Fibroblast of lung (primary cell): ENCODE measurements at regions not wholly inside any gene's neighbourhood (a gene's known extent, or its start where the extent isn't known, plus 50 kb on each side); places are given as distances from the start of the nearest gene placed in this dataset.

Source experiments
- DNase-seq, 2 donors: peaks; one replicate each; pipeline versions ENCODE4 v3.0.0 to v3.0.0-alpha.2; 2010; ENCODE audit warnings: low read depth in 2 of 2
- H2AFZ ChIP-seq: 2 replicates; pipeline ENCODE4 v1.5.1; 2012; ENCODE audit warnings: low read length, control low read depth, inconsistent platforms
- H3K27ac ChIP-seq: 2 replicates; pipeline ENCODE4 v1.5.1; 2011; ENCODE audit warnings: low read length, control low read depth; ENCODE audit not compliant: insufficient read depth
- H3K27me3 ChIP-seq: 2 replicates; pipeline ENCODE4 v1.5.1; 2011; ENCODE audit warnings: mild to moderate bottlenecking, low read length; ENCODE audit not compliant: control insufficient read depth, insufficient read depth
- H3K36me3 ChIP-seq: 2 replicates; pipeline ENCODE4 v1.5.1; 2011; ENCODE audit warnings: low read length; ENCODE audit not compliant: control insufficient read depth, insufficient read depth
- H3K4me1 ChIP-seq: 2 replicates; pipeline ENCODE4 v1.5.1; 2011; ENCODE audit warnings: low read length; ENCODE audit not compliant: control insufficient read depth, insufficient read depth; ENCODE audit errors: extremely low read depth
- H3K4me2 ChIP-seq: 2 replicates; pipeline ENCODE4 v1.5.1; 2011; ENCODE audit warnings: low read length, control low read depth; ENCODE audit not compliant: insufficient read depth; ENCODE audit errors: extremely low read depth
- H3K4me3 ChIP-seq, 4 experiments: fragments of 200-600 bp in 1 of 4; sonication (generic) in 1 of 4; replicated peaks in 1 of 4; 2 replicates each; pipeline ENCODE4 v1.5.1; 2011 to 2016; ENCODE audit warnings: low read length in 4 of 4, low read depth in 3 of 4, mild to moderate bottlenecking in 3 of 4, control low read depth in 2 of 4, inconsistent platforms in 1 of 4, mixed read lengths in 1 of 4; ENCODE audit not compliant: insufficient read depth in 1 of 4; ENCODE audit errors: control extremely low read depth in 1 of 4
- H3K79me2 ChIP-seq: 2 replicates; pipeline ENCODE4 v1.5.1; 2012; ENCODE audit warnings: mild to moderate bottlenecking, low read length, inconsistent platforms; ENCODE audit not compliant: control insufficient read depth, insufficient read depth
- H3K9ac ChIP-seq: 2 replicates; pipeline ENCODE4 v1.5.1; 2011; ENCODE audit warnings: mild to moderate bottlenecking, low read length, control low read depth; ENCODE audit not compliant: insufficient read depth
- H3K9me3 ChIP-seq: 2 replicates; pipeline ENCODE4 v1.5.1; 2012; ENCODE audit warnings: low read depth, low read length; ENCODE audit not compliant: control insufficient read depth, insufficient read depth
- H4K20me1 ChIP-seq: 2 replicates; pipeline ENCODE4 v1.5.1; 2011; ENCODE audit warnings: low read length; ENCODE audit not compliant: control insufficient read depth, insufficient read depth; ENCODE audit errors: extremely low read depth
- CTCF ChIP-seq, 2 donors: IDR thresholded peaks in 1 of 2; conservative IDR thresholded peaks in 1 of 2; 1 replicate in 1 of 2; 2 replicates in 1 of 2; pipeline ENCODE4 v1.5.1; 2011 to 2012; ENCODE audit warnings: low read length in 2 of 2, control low read depth in 1 of 2, inconsistent platforms in 1 of 2, low read depth in 1 of 2, mild to moderate bottlenecking in 1 of 2
- EZH2 ChIP-seq: IDR thresholded peaks from 2 replicates; pipeline ENCODE4 v1.5.1; 2012; ENCODE audit warnings: low read length, control low read depth, mild to moderate bottlenecking; ENCODE audit errors: missing control alignments

- Histone ChIP-seq H3K4me2 (no peak overlapping the region), H3K9ac (no peak overlapping the region), H3K4me3 (no peak overlapping the region), H3K79me2 (no peaks in the 10 kb centered on the region), H3K9me3 (no peaks in the 10 kb centered on the region), H3K27me3 (no peaks in the 10 kb centered on the region), H3K36me3 (no peaks in the 10 kb centered on the region), H3K27ac (no peak overlapping the region), H4K20me1 (no peaks in the 10 kb centered on the region), H3K4me1 (no peaks in the 10 kb centered on the region), H2AFZ (no peak overlapping the region)
- peak; percentile 77 to 88 for DNase-seq
- TF ChIP-seq CTCF (conservative IDR thresholded peaks at IDR 0.05 in 1 of 2, IDR thresholded peaks at IDR 0.05 in 1 of 2; ENCODE audit: low read depth in 1 of 2, low read length in 2 of 2) (no peak), EZH2 (no peak)
These were observed 207.6 kb upstream of the SLITRK2 start for GRCh38 chrX:145609951-145610511.

- no peaks in the 10 kb centered on the region for H3K36me3 ChIP-seq
- no peak overlapping the region for H3K9ac ChIP-seq
- H3K9me3 ChIP-seq: no peaks in the 10 kb centered on the region
- no peaks in the 10 kb centered on the region for H3K27me3 ChIP-seq
- H3K79me2 ChIP-seq: no peaks in the 10 kb centered on the region
- peak in 1 of 2 donors; percentile 20 for DNase-seq
- H2AFZ ChIP-seq: no peak overlapping the region
- H3K4me3 ChIP-seq: no peak overlapping the region
- no peak for TF ChIP-seq CTCF (conservative IDR thresholded peaks at IDR 0.05 in 1 of 2, IDR thresholded peaks at IDR 0.05 in 1 of 2; ENCODE audit: low read depth in 1 of 2, low read length in 2 of 2)
- no peak for TF ChIP-seq EZH2
- no peak overlapping the region for H3K27ac ChIP-seq
- H4K20me1 ChIP-seq: no peaks in the 10 kb centered on the region
- no peak overlapping the region for H3K4me2 ChIP-seq
- H3K4me1 ChIP-seq: no peaks in the 10 kb centered on the region
These were observed 203.7 kb upstream of the SLITRK2 start for GRCh38 chrX:145613894-145614293.

GRCh38 chrX:145620666-145621065, 197.0 kb upstream of the SLITRK2 start:
- no peak for DNase-seq
- no peaks in the 10 kb centered on the region for H3K4me1 ChIP-seq
- H4K20me1 ChIP-seq: no peaks in the 10 kb centered on the region
- H3K4me2 ChIP-seq: no peak overlapping the region
- no peak overlapping the region for H3K27ac ChIP-seq
- no peaks in the 10 kb centered on the region for H3K36me3 ChIP-seq
- no peak overlapping the region for H3K9ac ChIP-seq
- H2AFZ ChIP-seq: no peak overlapping the region
- no peak overlapping the region for H3K4me3 ChIP-seq
- no peaks in the 10 kb centered on the region for H3K79me2 ChIP-seq
- H3K27me3 ChIP-seq: no peaks in the 10 kb centered on the region
- no peaks in the 10 kb centered on the region for H3K9me3 ChIP-seq
- TF ChIP-seq CTCF (conservative IDR thresholded peaks at IDR 0.05 in 1 of 2, IDR thresholded peaks at IDR 0.05 in 1 of 2; ENCODE audit: low read depth in 1 of 2, low read length in 2 of 2) (no peak), EZH2 (no peak)
